ENCODE measurements at regions not wholly inside any gene's neighbourhood (a gene's known extent, or its start where the extent isn't known, plus 50 kb on each side); places are given as distances from the start of the nearest gene placed in this dataset.

DNA sequence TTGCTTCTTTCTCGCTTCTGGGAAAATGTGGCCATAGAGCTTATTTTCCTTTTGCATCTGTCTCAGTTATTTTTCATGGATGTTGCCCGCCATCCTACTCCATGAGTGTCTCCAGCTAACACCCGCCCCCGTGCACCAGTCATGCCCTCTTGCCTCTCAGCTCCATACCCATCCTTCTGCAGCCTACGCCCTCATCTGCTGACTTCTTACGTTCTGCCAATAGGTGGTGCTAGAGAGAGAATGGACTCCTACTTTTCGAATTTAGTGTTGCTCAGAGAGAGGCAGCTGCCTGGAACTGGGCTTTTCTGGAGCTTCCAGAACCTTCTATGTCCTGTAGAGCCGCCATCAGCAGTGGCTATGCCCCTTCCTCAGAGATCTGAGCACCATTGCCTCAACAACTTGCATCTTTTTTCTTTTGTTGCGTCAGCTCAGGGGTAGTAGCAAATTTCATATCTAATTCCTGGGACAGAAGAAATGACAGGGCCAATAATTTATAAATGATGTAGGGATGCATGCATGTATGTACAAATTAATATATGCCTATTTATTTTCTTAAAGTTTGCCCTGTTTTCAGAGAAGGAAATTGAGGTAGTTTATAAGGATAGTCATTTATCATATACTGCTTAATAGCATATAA, 119.7 kb upstream of the MYOCD start:
- H3K27me3 ChIP-seq, result no peaks in the 10 kb centered on the region
- in situ Hi-C loops (cut with MboI; ENCODE audit: low pct_ligation_motif_present in 1 of 4, low pct_unique_long_range_greater_than_20kb in 1 of 4, low sequenced_read_pairs in 3 of 4) (loop anchor here in 2 of 4 donors (10.0 to 25.0 kb wide), 2 partner anchors 179 to 466 kb away; partner anchors contain the start of gene ELAC2 (in 2 of the 2)), intact Hi-C loops (cut with DNase I; ENCODE audit: low total_unique reads) (loop anchor here (5.0 kb wide), 1 partner anchor 121 kb away; the partner anchor contains the start of gene MYOCD)
- H3K36me3 ChIP-seq, result no peaks in the 10 kb centered on the region
- no peaks in the 10 kb centered on the region for H3K9me3 ChIP-seq
- TF ChIP-seq EP300 (IDR thresholded peaks at IDR 0.05; ENCODE audit: low read depth), result no peak
- TF ChIP-seq POLR2AphosphoS5 (IDR thresholded peaks at IDR 0.05), result no peak
- TF ChIP-seq, protein P1, sequence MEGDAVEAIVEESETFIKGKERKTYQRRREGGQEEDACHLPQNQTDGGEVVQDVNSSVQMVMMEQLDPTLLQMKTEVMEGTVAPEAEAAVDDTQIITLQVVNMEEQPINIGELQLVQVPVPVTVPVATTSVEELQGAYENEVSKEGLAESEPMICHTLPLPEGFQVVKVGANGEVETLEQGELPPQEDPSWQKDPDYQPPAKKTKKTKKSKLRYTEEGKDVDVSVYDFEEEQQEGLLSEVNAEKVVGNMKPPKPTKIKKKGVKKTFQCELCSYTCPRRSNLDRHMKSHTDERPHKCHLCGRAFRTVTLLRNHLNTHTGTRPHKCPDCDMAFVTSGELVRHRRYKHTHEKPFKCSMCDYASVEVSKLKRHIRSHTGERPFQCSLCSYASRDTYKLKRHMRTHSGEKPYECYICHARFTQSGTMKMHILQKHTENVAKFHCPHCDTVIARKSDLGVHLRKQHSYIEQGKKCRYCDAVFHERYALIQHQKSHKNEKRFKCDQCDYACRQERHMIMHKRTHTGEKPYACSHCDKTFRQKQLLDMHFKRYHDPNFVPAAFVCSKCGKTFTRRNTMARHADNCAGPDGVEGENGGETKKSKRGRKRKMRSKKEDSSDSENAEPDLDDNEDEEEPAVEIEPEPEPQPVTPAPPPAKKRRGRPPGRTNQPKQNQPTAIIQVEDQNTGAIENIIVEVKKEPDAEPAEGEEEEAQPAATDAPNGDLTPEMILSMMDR (IDR thresholded peaks at IDR 0.05), result peak; percentile 63 to 72 (median 69)
- H3K4me3 ChIP-seq, result no peak overlapping the region
- peak; percentile 19 for DNase-seq
- 39 to 40% methylated on average over 8 to 9 of the region's 9 CpGs for WGBS, 2 donors (ENCODE audit: low coverage in 1 of 2)
- H3K27ac ChIP-seq, result no peak overlapping the region
- H3K4me1 ChIP-seq, result no peaks in the 10 kb centered on the region

GRCh38 chr17:12546983-12547382, 118.7 kb upstream of the MYOCD start:
- 89 to 92% methylated on average over 2 of the region's 2 CpGs for WGBS, 2 donors (ENCODE audit: low coverage in 1 of 2)
- Histone ChIP-seq H3K4me3 (no peak overlapping the region), H3K4me1 (no peaks in the 10 kb centered on the region), H3K9me3 (no peaks in the 10 kb centered on the region), H3K36me3 (no peaks in the 10 kb centered on the region), H3K27me3 (no peaks in the 10 kb centered on the region), H3K27ac (no peak overlapping the region)
- no peak for DNase-seq
- TF ChIP-seq POLR2AphosphoS5 (IDR thresholded peaks at IDR 0.05), result no peak
- TF ChIP-seq, protein P1 (IDR thresholded peaks at IDR 0.05), result no peak
- no peak for TF ChIP-seq EP300 (IDR thresholded peaks at IDR 0.05; ENCODE audit: low read depth)
- TF ChIP-seq POLR2A (IDR thresholded peaks at IDR 0.05), result no peak
- intact Hi-C loops (cut with DNase I; ENCODE audit: low total_unique reads) (loop anchor here (1.0 to 5.0 kb wide), 2 partner anchors 20 to 120 kb away; partner anchors contain the start of gene MYOCD), in situ Hi-C loops (cut with MboI; ENCODE audit: low pct_ligation_motif_present in 1 of 4, low pct_unique_long_range_greater_than_20kb in 1 of 4, low sequenced_read_pairs in 3 of 4) (loop anchor here in 2 of 4 donors (10.0 to 25.0 kb wide), 2 partner anchors 178 to 465 kb away; partner anchors contain the start of gene ELAC2 (in 2 of the 2))

DNA sequence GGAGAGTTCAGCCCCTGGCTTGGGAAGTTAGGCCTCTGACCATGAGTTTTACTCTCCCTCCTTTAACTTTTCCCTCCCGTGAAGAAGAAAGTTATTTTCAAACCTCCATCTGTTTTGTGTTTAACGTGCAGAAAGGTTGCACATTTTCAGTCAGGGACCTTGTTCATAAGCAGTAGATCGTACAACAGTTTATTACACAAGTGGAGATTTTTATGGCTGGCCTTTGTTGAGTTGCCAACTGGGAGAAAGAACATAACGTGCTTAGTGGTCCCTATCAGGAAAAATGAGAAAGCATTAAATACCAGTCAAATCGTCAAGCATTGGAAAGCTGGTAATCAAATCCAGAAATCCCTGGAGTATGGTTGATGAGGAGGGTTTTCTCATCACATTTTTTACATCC, 117.9 kb upstream of the MYOCD start:
- Histone ChIP-seq H3K27ac (peak overlapping the region; percentile 54 to 65 (median 60)), H3K4me1 (no peaks in the 10 kb centered on the region), H3K36me3 (no peaks in the 10 kb centered on the region), H3K27me3 (no peaks in the 10 kb centered on the region), H3K4me3 (no peak overlapping the region), H3K9me3 (no peaks in the 10 kb centered on the region)
- intact Hi-C loops (cut with DNase I; ENCODE audit: low total_unique reads), result loop anchor here (1.0 to 5.0 kb wide), 2 partner anchors 19 to 119 kb away; partner anchors contain the start of gene MYOCD
- WGBS, 2 donors (ENCODE audit: low coverage in 1 of 2), result 15 to 35% methylated on average over 5 of the region's 5 CpGs
- TF ChIP-seq EP300 (IDR thresholded peaks at IDR 0.05; ENCODE audit: low read depth), result peak; percentile 22
- TF ChIP-seq POLR2A (IDR thresholded peaks at IDR 0.05), result no peak
- TF ChIP-seq POLR2AphosphoS5 (IDR thresholded peaks at IDR 0.05), result no peak
- TF ChIP-seq, protein P1 (IDR thresholded peaks at IDR 0.05), result no peak
- in situ Hi-C loops (cut with MboI; ENCODE audit: low pct_ligation_motif_present in 1 of 4, low pct_unique_long_range_greater_than_20kb in 1 of 4, low sequenced_read_pairs in 3 of 4), result loop anchor here in 2 of 4 donors (10.0 to 25.0 kb wide), 2 partner anchors 177 to 464 kb away; partner anchors contain the start of gene ELAC2 (in 2 of the 2)
- DNase-seq, result no peak

- peak overlapping the region; percentile 54 to 65 (median 60) for H3K27ac ChIP-seq
- in situ Hi-C loops (cut with MboI; ENCODE audit: low pct_ligation_motif_present in 1 of 4, low pct_unique_long_range_greater_than_20kb in 1 of 4, low sequenced_read_pairs in 3 of 4) (loop anchor here in 2 of 4 donors (10.0 to 25.0 kb wide), 2 partner anchors 176 to 464 kb away; partner anchors contain the start of gene ELAC2 (in 2 of the 2)), intact Hi-C loops (cut with DNase I; ENCODE audit: low total_unique reads) (loop anchor here (5.0 kb wide), 1 partner anchor 119 kb away; the partner anchor contains the start of gene MYOCD)
- no peak overlapping the region for H3K4me3 ChIP-seq
- WGBS, 2 donors (ENCODE audit: low coverage in 1 of 2), result 77% methylated on average over 4 of the region's 4 CpGs; no CpG with 5 or more reads in 1 of the 2 donors
- DNase-seq, result no peak
- H3K4me1 ChIP-seq, result no peaks in the 10 kb centered on the region
- H3K9me3 ChIP-seq, result no peaks in the 10 kb centered on the region
- no peaks in the 10 kb centered on the region for H3K36me3 ChIP-seq
- H3K27me3 ChIP-seq, result no peaks in the 10 kb centered on the region
- TF ChIP-seq POLR2A (IDR thresholded peaks at IDR 0.05), result no peak
- TF ChIP-seq, protein P1 (IDR thresholded peaks at IDR 0.05), result no peak
- TF ChIP-seq EP300 (IDR thresholded peaks at IDR 0.05; ENCODE audit: low read depth), result no peak
- no peak for TF ChIP-seq POLR2AphosphoS5 (IDR thresholded peaks at IDR 0.05)
Measured at GRCh38 chr17:12548558-12548957, 117.1 kb upstream of the MYOCD start.
